Prostate gland (tissue), 2 donors: ENCODE measurements at regions not wholly inside any gene's neighbourhood (a gene's known extent, or its start where the extent isn't known, plus 50 kb on each side); places are given as distances from the start of the nearest gene placed in this dataset.

ENCODE experiments used
- CTCF ChIP-seq, 4 experiments: fragments of 200-600 bp in 2 of 4; fragments of 450-650 bp in 2 of 4; sonication (generic) in 2 of 4; IDR thresholded peaks; 1 replicate in 3 of 4; 2 replicates in 1 of 4; pipeline ENCODE4 v1.5.1; 2016 to 2019; ENCODE audit warnings: antibody characterized with exemption in 4 of 4, mild to moderate bottlenecking in 2 of 4, moderate library complexity in 2 of 4
- POLR2A ChIP-seq: fragments of 450-650 bp; IDR thresholded peaks from one replicate; pipeline ENCODE4 v1.6.1; 2016; ENCODE audit warnings: antibody characterized with exemption, mild to moderate bottlenecking

GRCh38 chr2:8080063-8080462, 601.8 kb upstream of the ID2 start:
- TF ChIP-seq POLR2A (no peak), CTCF (IDR thresholded peaks at IDR 0.05) (no peak)
